T-helper 1 cell (primary cell): ENCODE measurements at regions not wholly inside any gene's neighbourhood (a gene's known extent, or its start where the extent isn't known, plus 50 kb on each side); places are given as distances from the start of the nearest gene placed in this dataset.

Experiments
- DNase-seq, 5 donors: peaks; one replicate each; pipeline ENCODE4 v3.0.0-alpha.2; 2012 to 2020

DNA sequence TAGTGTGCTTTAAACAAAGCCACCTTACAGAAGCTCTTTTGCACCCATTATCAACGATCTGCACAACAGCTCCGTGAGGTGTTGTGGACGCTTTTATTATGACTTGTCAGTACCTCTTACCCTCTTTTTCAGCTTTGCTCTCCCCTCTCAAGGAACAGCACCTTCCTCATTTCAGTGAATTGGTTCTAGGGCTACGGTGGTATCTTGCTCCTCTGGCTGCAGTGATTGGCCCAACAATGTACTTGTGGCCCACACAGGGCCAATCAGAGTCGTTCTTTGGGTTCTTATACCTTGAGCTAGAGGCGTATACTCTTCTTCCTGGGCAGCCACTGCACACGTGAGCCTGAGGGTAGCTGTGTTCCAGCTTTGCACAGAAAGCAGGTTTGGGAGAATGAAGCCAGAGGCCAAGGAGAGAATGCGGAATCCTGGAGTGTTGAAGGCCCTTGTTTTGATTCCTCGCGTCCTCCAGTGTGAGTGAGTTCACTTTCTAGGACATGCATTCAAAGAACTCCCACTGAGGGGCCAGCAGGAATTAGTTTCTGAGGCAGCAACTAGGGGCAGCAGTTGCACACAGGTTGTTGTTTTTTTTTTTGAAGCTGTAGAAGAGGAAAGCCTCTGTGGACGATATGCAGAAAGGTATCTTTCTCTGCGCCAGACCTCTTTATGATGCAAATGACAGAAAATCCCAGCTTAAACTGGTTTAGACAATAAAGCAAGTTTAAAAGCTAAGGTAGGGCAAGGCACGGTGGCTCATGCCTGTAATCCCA is 49.8 kb upstream of the PDZD8 start:
- no peak for DNase-seq
